GM21576 (cell line): ENCODE measurements at regions not wholly inside any gene's neighbourhood (a gene's known extent, or its start where the extent isn't known, plus 50 kb on each side); places are given as distances from the start of the nearest gene placed in this dataset.
"Not testable (repeated sequence)": the region's sequence is repeated elsewhere in the genome, so short reads cannot be mapped to it uniquely, and the experiment has no call there.

Experiments
- ATAC-seq: cut with Tn5 transposase; IDR thresholded peaks from one replicate; pipeline ENCODE4 v1.9.1; 2021; ENCODE audit warnings: mild to moderate bottlenecking, moderate library complexity; ENCODE audit not compliant: unreplicated experiment

GRCh38 chr10:48102410-48103146 lies 103.0 kb upstream of the FAM25C start:
- not testable (repeated sequence) for ATAC-seq

DNA sequence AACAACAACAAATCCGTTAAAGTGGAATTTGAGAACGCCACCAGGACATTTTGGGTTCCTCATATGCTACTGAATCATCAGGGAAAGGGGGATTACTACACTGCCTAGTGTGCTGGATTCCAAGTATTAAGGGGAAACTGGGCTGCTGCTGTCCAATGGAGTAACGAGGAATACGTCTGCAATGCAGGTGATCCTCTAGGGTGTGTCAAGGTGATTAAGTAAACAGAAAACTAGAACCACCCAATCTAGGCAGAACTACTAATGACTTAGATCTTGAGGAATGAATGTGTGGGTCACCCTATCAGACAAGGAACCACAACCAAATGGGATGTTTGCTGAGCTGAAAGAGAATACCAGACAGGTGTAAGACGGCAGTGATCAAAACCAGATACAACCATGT lies 99.3 kb upstream of the FAM25C start:
- not testable (repeated sequence) for ATAC-seq

GRCh38 chr10:48090706-48091105 lies 91.1 kb upstream of the FAM25C start:
- ATAC-seq, result not testable (repeated sequence)

DNA sequence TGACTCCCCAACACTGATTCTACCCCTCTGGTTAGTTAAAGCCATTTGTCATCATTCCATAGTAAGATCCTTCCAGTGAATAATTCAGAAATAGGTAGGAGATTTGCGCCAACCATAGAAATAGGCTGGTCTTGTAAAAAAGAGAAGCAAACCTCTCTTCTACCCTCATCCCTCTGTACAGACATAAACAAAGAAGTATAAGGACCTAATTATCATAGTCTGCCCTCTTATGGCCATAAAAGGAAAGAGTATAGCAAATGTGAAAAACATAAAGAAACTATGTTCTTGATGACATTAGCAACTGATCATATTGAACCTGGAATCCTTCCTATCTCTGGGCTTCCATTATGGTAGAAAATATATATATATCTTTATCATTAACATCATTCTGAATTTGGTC lies 88.5 kb upstream of the FAM25C start:
- ATAC-seq, result not testable (repeated sequence)

GRCh38 chr10:48084446-48084845 lies 84.9 kb upstream of the FAM25C start:
- not testable (repeated sequence) for ATAC-seq

- ATAC-seq, result not testable (repeated sequence)
Observed at GRCh38 chr10:48071228-48071627, 71.6 kb upstream of the FAM25C start.

GRCh38 chr10:48063944-48064625 lies 64.5 kb upstream of the FAM25C start:
- ATAC-seq, result peak; percentile 66

- not testable (repeated sequence) for ATAC-seq
Observed at GRCh38 chr10:48055395-48055794, 55.8 kb upstream of the FAM25C start.
